Naive thymus-derived CD4-positive, alpha-beta T cell (primary cell): ENCODE measurements at regions not wholly inside any gene's neighbourhood (a gene's known extent, or its start where the extent isn't known, plus 50 kb on each side); places are given as distances from the start of the nearest gene placed in this dataset.

Source experiments
- ATAC-seq: fragments of 150-1000 bp; cut with Tn5 transposase; 2 replicates; pipeline ENCODE4 v1.10.0; 2021; ENCODE audit warnings: mild to moderate bottlenecking, moderate library complexity
- CTCF ChIA-PET: fragments of 350-600 bp; sonication (Branson Sonifier 250); formaldehyde crosslinking; loops from one replicate; lab custom pipeline; 2021; ENCODE audit warnings: antibody characterized with exemption; lab: Charles Lee
- POLR2A ChIA-PET: fragments of 350-600 bp; sonication (Branson Sonifier 250); formaldehyde crosslinking; loops from one replicate; lab custom pipeline; 2021; ENCODE audit warnings: antibody characterized with exemption, inconsistent platforms; lab: Charles Lee
- DNase-seq, 9 donors: peaks; one replicate each; pipeline versions ENCODE4 v3.0.0 to v3.0.0-alpha.2; 2020 to 2022; ENCODE audit warnings: mixed read lengths in 1 of 9
- H3K27ac ChIP-seq: one replicate; pipeline ENCODE4 v1.7.0; 2013; ENCODE audit warnings: mild to moderate bottlenecking, low read depth, low read length, moderate library complexity
- H3K27me3 ChIP-seq, 2 donors: one replicate each; pipeline ENCODE4 v1.7.0; 2013; ENCODE audit warnings: low read length in 2 of 2, mild to moderate bottlenecking in 2 of 2, moderate library complexity in 2 of 2; ENCODE audit not compliant: control insufficient read depth in 2 of 2, insufficient read depth in 2 of 2
- H3K36me3 ChIP-seq, 3 experiments: 1 replicate in 2 of 3; 2 replicates in 1 of 3; pipeline ENCODE4 v1.7.0; 2013; ENCODE audit warnings: low read length in 3 of 3, mild to moderate bottlenecking in 3 of 3, moderate library complexity in 1 of 3; ENCODE audit not compliant: insufficient read depth in 3 of 3, control insufficient read depth in 2 of 3
- H3K4me1 ChIP-seq, 2 donors: one replicate each; pipeline ENCODE4 v1.7.0; 2013; ENCODE audit warnings: low read length in 2 of 2, mild to moderate bottlenecking in 2 of 2, moderate library complexity in 1 of 2; ENCODE audit not compliant: control insufficient read depth in 2 of 2, insufficient read depth in 2 of 2
- H3K4me3 ChIP-seq: 2 replicates; pipeline ENCODE4 v1.7.0; 2013; ENCODE audit warnings: mild to moderate bottlenecking, low read length
- H3K9me3 ChIP-seq, 3 experiments: 1 replicate in 2 of 3; 2 replicates in 1 of 3; pipeline ENCODE4 v1.7.0; 2013; ENCODE audit warnings: low read length in 3 of 3; ENCODE audit not compliant: control insufficient read depth in 2 of 3
- H3K27ac Mint-ChIP-seq, 9 donors: one replicate each; pipeline ENCODE4 v1.8.0; 2020 to 2022; ENCODE audit warnings: mixed read lengths in 9 of 9, mild to moderate bottlenecking in 8 of 9, moderate library complexity in 5 of 9, inconsistent platforms in 2 of 9
- H3K27me3 Mint-ChIP-seq, 5 donors: one replicate each; pipeline ENCODE4 v1.8.0; 2021 to 2022; ENCODE audit warnings: mixed read lengths in 5 of 5, mild to moderate bottlenecking in 1 of 5
- H3K36me3 Mint-ChIP-seq, 5 donors: one replicate each; pipeline ENCODE4 v1.8.0; 2020 to 2022; ENCODE audit warnings: mixed read lengths in 5 of 5, mild to moderate bottlenecking in 3 of 5, inconsistent platforms in 1 of 5
- H3K4me1 Mint-ChIP-seq, 7 donors: one replicate each; pipeline ENCODE4 v1.8.0; 2020 to 2022; ENCODE audit warnings: mixed read lengths in 7 of 7, mild to moderate bottlenecking in 3 of 7, inconsistent platforms in 1 of 7
- H3K4me3 Mint-ChIP-seq, 10 donors: one replicate each; pipeline ENCODE4 v1.8.0; 2020 to 2022; ENCODE audit warnings: mild to moderate bottlenecking in 10 of 10, mixed read lengths in 10 of 10, moderate library complexity in 6 of 10, inconsistent platforms in 2 of 10
- H3K9me3 Mint-ChIP-seq, 11 donors: one replicate each; pipeline ENCODE4 v1.8.0; 2020 to 2022; ENCODE audit warnings: mixed read lengths in 11 of 11, mild to moderate bottlenecking in 4 of 11, inconsistent platforms in 1 of 11, moderate library complexity in 1 of 11
- intact Hi-C, 2 donors: fragments of 100-400 bp; cut with micrococcal nuclease; formaldehyde crosslinking; loops; one replicate each; pipeline ENCODE4 v1.15.1; 2023

DNA sequence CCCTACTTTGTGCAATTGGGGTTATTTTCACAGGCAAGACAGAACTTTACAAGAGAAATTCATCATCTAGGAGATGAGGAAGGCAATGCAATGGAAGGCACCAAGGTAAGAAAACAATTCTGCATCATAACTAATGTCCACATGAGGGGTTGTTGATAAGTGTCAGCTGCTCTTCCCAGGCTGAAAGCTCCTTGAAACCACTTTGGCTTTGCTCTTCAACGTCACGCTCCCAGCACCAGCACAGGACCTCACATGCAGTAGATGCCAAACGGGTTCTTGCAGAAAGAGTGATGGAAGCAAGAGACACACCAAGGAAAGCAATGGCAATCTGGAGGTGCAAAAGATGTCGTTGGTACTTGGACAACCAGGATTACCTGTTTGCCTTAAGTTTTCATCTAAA, 485.5 kb downstream of the BCL11B start:
- peaks cover 0 to 13% (median 0%) of the 10 kb centered on the region in 5 donors for H3K27me3 Mint-ChIP-seq
- H3K9me3 Mint-ChIP-seq: peaks cover 0 to 14% (median 6%) of the 10 kb centered on the region in 11 donors
- Histone ChIP-seq H3K4me1 (no peaks in the 10 kb centered on the region), H3K27me3 (no peaks in the 10 kb centered on the region), H3K9me3 (no peaks in the 10 kb centered on the region), H3K27ac (no peak overlapping the region), H3K36me3 (no peaks in the 10 kb centered on the region), H3K4me3 (no peak overlapping the region)
- H3K36me3 Mint-ChIP-seq: peaks cover 0 to 14% (median 5%) of the 10 kb centered on the region in 5 donors
- CTCF ChIA-PET: no interaction called here
- no peak overlapping the region for H3K4me3 Mint-ChIP-seq
- POLR2A ChIA-PET: no interaction called here
- H3K4me1 Mint-ChIP-seq: peaks cover 0 to 8% (median 3%) of the 10 kb centered on the region in 7 donors
- DNase-seq: no peak
- intact Hi-C loops: no loop called here
- H3K27ac Mint-ChIP-seq: no peak overlapping the region
- no peak for ATAC-seq

DNA sequence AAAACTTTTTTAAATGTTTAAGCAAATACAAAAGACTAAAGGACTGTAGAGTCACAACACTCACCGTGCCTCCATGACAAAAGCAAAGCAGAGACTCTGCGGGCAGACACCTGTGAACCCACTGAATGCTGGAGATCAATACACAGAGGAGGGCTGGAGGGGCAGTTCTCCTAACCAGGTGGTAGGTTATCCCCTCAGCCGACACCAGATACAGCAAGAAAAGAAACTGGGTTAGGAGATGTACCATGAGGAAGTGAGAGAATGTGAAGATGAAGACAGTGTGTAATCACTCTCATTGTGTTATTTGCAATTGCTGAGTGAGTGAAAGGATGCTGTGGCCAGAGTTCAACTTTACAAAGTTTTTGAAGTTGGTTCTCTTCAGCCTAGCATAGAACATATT, 480.3 kb downstream of the BCL11B start:
- no peaks in the 10 kb centered on the region for H3K36me3 ChIP-seq
- ATAC-seq (no peak), DNase-seq (no peak)
- H3K4me3 ChIP-seq: no peak overlapping the region
- H3K27me3 ChIP-seq: no peaks in the 10 kb centered on the region
- POLR2A ChIA-PET: no interaction called here
- no peak overlapping the region for H3K4me3 Mint-ChIP-seq
- no peaks in the 10 kb centered on the region for H3K4me1 ChIP-seq
- H3K36me3 Mint-ChIP-seq: peaks cover 0 to 17% (median 6%) of the 10 kb centered on the region in 5 donors
- intact Hi-C loops: no loop called here
- H3K27ac ChIP-seq: no peak overlapping the region
- peaks cover 3 to 29% (median 14%) of the 10 kb centered on the region in 11 donors for H3K9me3 Mint-ChIP-seq
- peaks cover 0 to 8% (median 0%) of the 10 kb centered on the region in 5 donors for H3K27me3 Mint-ChIP-seq
- H3K27ac Mint-ChIP-seq: no peak overlapping the region
- H3K9me3 ChIP-seq: peaks cover 0 to 4% (median 0%) of the 10 kb centered on the region in 3 experiments
- CTCF ChIA-PET: interaction anchor here (0.5 kb wide), 1 partner anchor 652 kb away, joined by 3 read pairs; no protein-coding TSS in a partner anchor
- peaks cover 0 to 10% (median 4%) of the 10 kb centered on the region in 7 donors for H3K4me1 Mint-ChIP-seq

GRCh38 chr14:98792171-98792570, 479.8 kb downstream of the BCL11B start:
- no peak overlapping the region for H3K27ac Mint-ChIP-seq

DNA sequence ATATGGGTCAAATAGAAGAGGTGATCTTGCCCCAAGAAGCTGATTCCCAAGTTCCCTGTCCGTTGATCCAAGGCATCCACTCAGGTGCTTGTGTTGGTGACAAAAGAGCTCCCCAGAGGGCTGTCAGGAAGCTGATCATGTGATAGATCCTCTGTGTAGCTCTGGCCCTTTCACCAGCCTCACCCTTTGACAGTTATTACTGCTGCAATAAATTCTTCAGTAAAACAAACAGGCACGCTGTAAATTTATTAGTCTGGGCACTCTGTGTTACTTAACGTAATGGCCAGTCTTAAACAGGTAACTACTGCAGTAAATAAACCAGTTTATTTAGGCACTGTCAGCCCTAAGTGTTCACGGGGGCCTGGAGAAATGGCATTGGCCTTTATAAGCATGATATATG, 473.9 kb downstream of the BCL11B start:
- no peak overlapping the region for H3K27ac Mint-ChIP-seq
- CTCF ChIA-PET: interaction anchor here (0.6 kb wide), 1 partner anchor 779 kb away, joined by 3 read pairs; no protein-coding TSS in a partner anchor

More at GRCh38 chr14:98792171-98792570, 479.8 kb downstream of the BCL11B start:
- H3K4me3 Mint-ChIP-seq: no peak overlapping the region
- Histone ChIP-seq H3K27me3 (no peaks in the 10 kb centered on the region), H3K4me3 (no peak overlapping the region), H3K9me3 (peaks cover 0 to 4% (median 0%) of the 10 kb centered on the region in 3 experiments), H3K4me1 (no peaks in the 10 kb centered on the region), H3K27ac (no peak overlapping the region), H3K36me3 (no peaks in the 10 kb centered on the region)
- ATAC-seq (no peak), DNase-seq (no peak)
- ChIA-PET CTCF (no interaction called here), POLR2A (interaction anchor here (0.6 to 0.7 kb wide), 3 partner anchors 477 to 1599 kb away, joined by 3 to 5 read pairs (median 4); no protein-coding TSS in a partner anchor)
- H3K27me3 Mint-ChIP-seq: peaks cover 0 to 8% (median 0%) of the 10 kb centered on the region in 5 donors
- peaks cover 0 to 10% (median 4%) of the 10 kb centered on the region in 7 donors for H3K4me1 Mint-ChIP-seq
- H3K9me3 Mint-ChIP-seq: peaks cover 3 to 29% (median 14%) of the 10 kb centered on the region in 11 donors
- H3K36me3 Mint-ChIP-seq: peaks cover 0 to 17% (median 6%) of the 10 kb centered on the region in 5 donors
- intact Hi-C loops: no loop called here

DNA sequence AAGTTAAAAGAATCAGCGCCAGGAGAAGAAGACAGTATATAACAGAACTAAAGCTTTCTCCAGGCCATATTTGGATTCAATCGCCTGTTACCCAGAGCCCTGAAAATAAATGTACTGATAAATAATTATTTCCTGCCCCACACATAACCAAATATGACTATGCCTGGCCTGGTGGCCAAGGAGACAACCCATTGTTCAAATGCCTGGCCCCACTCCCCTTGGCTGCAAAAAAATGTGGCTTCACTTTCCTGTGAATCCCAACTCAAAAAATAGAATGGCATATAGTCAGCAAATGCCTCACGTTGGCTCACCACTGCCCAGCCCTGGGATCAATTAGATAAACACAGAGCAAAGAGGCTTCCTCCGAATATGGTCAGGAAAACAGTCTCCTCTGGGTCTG, 472.1 kb downstream of the BCL11B start:
- Mint-ChIP-seq H3K27ac (no peak overlapping the region), H3K4me3 (no peak overlapping the region), H3K36me3 (no peaks in the 10 kb centered on the region), H3K9me3 (peaks cover 0 to 9% (median under 1%) of the 10 kb centered on the region in 11 donors), H3K4me1 (peaks cover 0 to 4% (median 0%) of the 10 kb centered on the region in 7 donors), H3K27me3 (no peaks in the 10 kb centered on the region)
- intact Hi-C loops: no loop called here
- DNase-seq (no peak), ATAC-seq (no peak)
- H3K4me3 ChIP-seq: no peak overlapping the region
- no peaks in the 10 kb centered on the region for H3K36me3 ChIP-seq
- no peaks in the 10 kb centered on the region for H3K4me1 ChIP-seq
- ChIA-PET CTCF (no interaction called here), POLR2A (no interaction called here)
- H3K27me3 ChIP-seq: no peaks in the 10 kb centered on the region
- no peak overlapping the region for H3K27ac ChIP-seq
- H3K9me3 ChIP-seq: no peaks in the 10 kb centered on the region

More for the DNA sequence above, 473.9 kb downstream of the BCL11B start:
- intact Hi-C loops: no loop called here
- no peaks in the 10 kb centered on the region for H3K36me3 ChIP-seq
- no peaks in the 10 kb centered on the region for H3K4me1 ChIP-seq
- Mint-ChIP-seq H3K36me3 (peaks cover 0 to 12% (median 3%) of the 10 kb centered on the region in 5 donors), H3K9me3 (peaks cover 3 to 27% (median 11%) of the 10 kb centered on the region in 11 donors), H3K27me3 (no peaks in the 10 kb centered on the region), H3K4me1 (peaks cover 0 to under 1% (median 0%) of the 10 kb centered on the region in 7 donors), H3K4me3 (no peak overlapping the region)
- ATAC-seq (no peak), DNase-seq (no peak)
- no peaks in the 10 kb centered on the region for H3K27me3 ChIP-seq
- no peak overlapping the region for H3K27ac ChIP-seq
- POLR2A ChIA-PET: no interaction called here
- no peak overlapping the region for H3K4me3 ChIP-seq
- H3K9me3 ChIP-seq: peaks cover 0 to 4% (median 0%) of the 10 kb centered on the region in 3 experiments

GRCh38 chr14:98802044-98802443, 470.0 kb downstream of the BCL11B start:
- POLR2A ChIA-PET: no interaction called here
- no peaks in the 10 kb centered on the region for H3K27me3 Mint-ChIP-seq
- no peak overlapping the region for H3K27ac Mint-ChIP-seq
- no peak overlapping the region for H3K4me3 ChIP-seq
- no peaks in the 10 kb centered on the region for H3K4me1 ChIP-seq
- H3K9me3 Mint-ChIP-seq: no peaks in the 10 kb centered on the region
- H3K27ac ChIP-seq: no peak overlapping the region
- peaks cover 0 to 4% (median 0%) of the 10 kb centered on the region in 7 donors for H3K4me1 Mint-ChIP-seq
- DNase-seq (no peak), ATAC-seq (no peak)
- intact Hi-C loops: no loop called here
- no peaks in the 10 kb centered on the region for H3K27me3 ChIP-seq
- CTCF ChIA-PET: no interaction called here
- no peak overlapping the region for H3K4me3 Mint-ChIP-seq
- no peaks in the 10 kb centered on the region for H3K9me3 ChIP-seq
- H3K36me3 Mint-ChIP-seq: no peaks in the 10 kb centered on the region
- no peaks in the 10 kb centered on the region for H3K36me3 ChIP-seq

DNA sequence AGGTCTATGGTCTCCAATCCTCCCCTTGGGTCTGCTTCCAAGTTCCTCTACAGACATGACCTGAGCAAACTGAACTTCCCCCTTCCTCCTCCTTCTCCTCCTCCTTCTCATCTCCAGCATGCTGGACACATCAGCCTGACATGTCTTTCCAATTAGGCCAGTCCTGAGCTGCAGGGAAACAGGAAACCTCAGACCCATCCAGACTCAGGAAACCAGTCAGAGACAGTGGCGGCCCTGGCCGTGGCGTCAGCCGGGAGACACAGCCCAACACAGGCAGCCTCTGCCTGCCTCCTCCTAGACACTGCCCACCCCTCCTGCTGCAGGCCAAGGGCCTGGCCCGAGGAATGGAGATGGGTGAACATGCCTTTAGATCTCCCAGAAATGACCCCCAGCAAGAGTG, 468.8 kb downstream of the BCL11B start:
- Mint-ChIP-seq H3K9me3 (no peaks in the 10 kb centered on the region), H3K27me3 (no peaks in the 10 kb centered on the region), H3K36me3 (no peaks in the 10 kb centered on the region), H3K4me3 (no peak overlapping the region), H3K27ac (peak overlapping the region in 1 of 9 donors; percentile 54), H3K4me1 (peaks cover 0 to 4% (median 0%) of the 10 kb centered on the region in 7 donors)
- DNase-seq (no peak), ATAC-seq (no peak)
- H3K4me1 ChIP-seq: no peaks in the 10 kb centered on the region
- intact Hi-C loops: no loop called here
- ChIA-PET POLR2A (no interaction called here), CTCF (no interaction called here)
- no peak overlapping the region for H3K4me3 ChIP-seq
- no peaks in the 10 kb centered on the region for H3K36me3 ChIP-seq
- H3K9me3 ChIP-seq: no peaks in the 10 kb centered on the region
- no peak overlapping the region for H3K27ac ChIP-seq
- no peaks in the 10 kb centered on the region for H3K27me3 ChIP-seq
